H1 (cell line): ENCODE measurements at regions not wholly inside any gene's neighbourhood (a gene's known extent, or its start where the extent isn't known, plus 50 kb on each side); places are given as distances from the start of the nearest gene placed in this dataset.

ENCODE experiments used
- BRCA1 ChIP-seq: IDR thresholded peaks from 2 replicates; pipeline ENCODE4 v1.6.1; 2012; ENCODE audit warnings: low read depth, low read length, improper control_type of control experiment
- CHD1 ChIP-seq: IDR thresholded peaks from 2 replicates; pipeline ENCODE4 v1.6.1; 2012; ENCODE audit warnings: low read depth, low read length, improper control_type of control experiment
- CTCF ChIP-seq, 3 experiments: IDR thresholded peaks; 1 replicate in 2 of 3; 2 replicates in 1 of 3; pipeline versions ENCODE4 v1.5.1 to v1.6.1; 2011; ENCODE audit warnings: low read length in 3 of 3, mild to moderate bottlenecking in 3 of 3, inconsistent platforms in 2 of 3, low read depth in 1 of 3, moderate library complexity in 1 of 3; ENCODE audit not compliant: insufficient read depth in 1 of 3; ENCODE audit errors: control extremely low read depth in 1 of 3
- EP300 ChIP-seq, 2 experiments: IDR thresholded peaks; 1 replicate in 1 of 2; 2 replicates in 1 of 2; pipeline ENCODE4 v1.6.1; 2011 to 2012; ENCODE audit warnings: low read depth in 2 of 2, low read length in 2 of 2, mild to moderate bottlenecking in 2 of 2, borderline replicate concordance in 1 of 2, inconsistent platforms in 1 of 2, moderate library complexity in 1 of 2
- EZH2 ChIP-seq: fragments of 200-600 bp; sonication (generic); IDR thresholded peaks from 2 replicates; pipeline ENCODE4 v1.7.1; 2012; ENCODE audit warnings: low read depth, mild to moderate bottlenecking, moderate library complexity, low read length, inconsistent platforms; ENCODE audit not compliant: severe bottlenecking
- FOSL1 ChIP-seq: IDR thresholded peaks from 2 replicates; pipeline ENCODE4 v1.6.1; 2011; ENCODE audit warnings: mild to moderate bottlenecking, low read depth, low read length, moderate library complexity; ENCODE audit not compliant: insufficient read depth
- HDAC2 ChIP-seq, 2 experiments: fragments of 300-600 bp in 1 of 2; sonication (generic) in 1 of 2; IDR thresholded peaks; 2 replicates each; pipeline ENCODE4 v1.6.1; 2011 to 2012; ENCODE audit warnings: low read depth in 2 of 2, low read length in 2 of 2, mild to moderate bottlenecking in 2 of 2, moderate library complexity in 2 of 2, borderline replicate concordance in 1 of 2, inconsistent platforms in 1 of 2
- MAFK ChIP-seq: IDR thresholded peaks from 2 replicates; pipeline ENCODE4 v1.6.1; 2012; ENCODE audit warnings: low read depth, mild to moderate bottlenecking, improper control_type of control experiment, low read length
- NRF1 ChIP-seq: IDR thresholded peaks from 2 replicates; pipeline ENCODE4 v1.6.1; 2011; ENCODE audit warnings: mild to moderate bottlenecking, low read depth, low read length, improper control_type of control experiment
- PHF8 ChIP-seq: fragments of 200-600 bp; sonication (generic); conservative IDR thresholded peaks from 2 replicates; pipeline ENCODE4 v1.7.1; 2012; ENCODE audit warnings: low read depth, mild to moderate bottlenecking, inconsistent platforms, low read length, moderate library complexity
- POLR2A ChIP-seq, 2 experiments: IDR thresholded peaks; 1 replicate in 1 of 2; 2 replicates in 1 of 2; pipeline ENCODE4 v1.6.1; 2011; ENCODE audit warnings: low read depth in 2 of 2, low read length in 2 of 2, mild to moderate bottlenecking in 2 of 2; ENCODE audit errors: control extremely low read depth in 1 of 2
- POLR2AphosphoS5 ChIP-seq: IDR thresholded peaks from 2 replicates; pipeline ENCODE4 v1.6.1; 2011; ENCODE audit warnings: low read depth, low read length
- ZNF274 ChIP-seq: IDR thresholded peaks from 2 replicates; pipeline ENCODE4 v1.7.0; 2012; ENCODE audit warnings: low read length, borderline replicate concordance; ENCODE audit errors: extremely low read depth

GRCh38 chr2:100730290-100730868, 89.6 kb upstream of the NPAS2 start:
- TF ChIP-seq HDAC2 (IDR thresholded peaks at IDR 0.05; ENCODE audit: borderline replicate concordance in 1 of 2, low read depth in 2 of 2, low read length in 2 of 2) (no peak), POLR2AphosphoS5 (no peak), MAFK (no peak), CTCF (IDR thresholded peaks at IDR 0.05; ENCODE audit: control extremely low read depth in 1 of 3, insufficient read depth in 1 of 3, low read depth in 1 of 3, low read length in 3 of 3) (peak; percentile 50 to 84 (median 73)), PHF8 (no peak), BRCA1 (no peak), NRF1 (no peak), EZH2 (no peak), POLR2A (IDR thresholded peaks at IDR 0.05; ENCODE audit: control extremely low read depth in 1 of 2, low read depth in 2 of 2, low read length in 2 of 2) (no peak), EP300 (IDR thresholded peaks at IDR 0.05; ENCODE audit: borderline replicate concordance in 1 of 2, low read depth in 2 of 2, low read length in 2 of 2) (no peak), CHD1 (no peak), FOSL1 (no peak), ZNF274 (no peak)
